OCI-LY1 (cell line): ENCODE measurements at regions not wholly inside any gene's neighbourhood (a gene's known extent, or its start where the extent isn't known, plus 50 kb on each side); places are given as distances from the start of the nearest gene placed in this dataset.

ENCODE experiments used
- EZH2 ChIP-seq: fragments of 200-600 bp; sonication (generic), shearing (Covaris generic); IDR thresholded peaks from 2 replicates; pipeline ENCODE4 v1.8.0; 2017; ENCODE audit warnings: borderline replicate concordance, mixed run types, mild to moderate bottlenecking, antibody characterized with exemption, low read length, moderate library complexity, mixed read lengths
- TF ChIP-seq, protein P1 (sequence below): fragments of 200-600 bp; sonication (generic), shearing (Covaris generic); IDR thresholded peaks from 2 replicates; pipeline ENCODE4 v1.5.1; 2017; ENCODE audit warnings: mild to moderate bottlenecking, antibody characterized with exemption, low read length, moderate library complexity, mixed read lengths

DNA sequence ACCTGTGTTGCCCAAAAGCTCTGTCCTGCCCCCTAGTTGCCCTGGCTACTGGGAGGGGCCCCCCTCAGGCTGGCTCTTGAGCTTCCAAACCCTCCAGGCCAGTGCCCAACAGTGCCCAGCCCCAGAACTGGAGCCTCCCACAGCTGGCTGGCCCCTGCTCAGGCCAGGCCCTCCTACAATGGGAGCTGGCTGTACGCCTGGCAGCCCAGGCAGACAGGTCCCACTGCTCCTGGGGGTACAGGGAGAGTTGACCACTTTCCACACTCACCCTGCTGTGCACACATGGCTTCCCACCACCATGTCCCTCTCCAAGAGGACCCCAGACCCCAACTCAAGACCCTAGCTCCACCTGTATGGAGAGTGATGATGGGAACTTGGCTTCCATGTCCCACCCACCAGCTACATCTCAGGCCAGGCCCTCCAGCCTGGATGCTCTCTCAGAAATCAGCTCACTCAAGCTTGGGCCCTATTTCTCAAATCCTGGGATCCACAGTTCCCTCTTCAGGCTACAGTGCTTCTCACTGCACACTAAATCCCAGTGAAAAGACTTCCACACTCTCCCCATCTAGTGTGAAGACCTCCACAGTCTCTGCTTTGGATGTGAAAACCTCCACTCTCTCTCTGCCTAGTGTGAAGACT lies 92.6 kb downstream of the OAT start:
- TF ChIP-seq, protein P1, sequence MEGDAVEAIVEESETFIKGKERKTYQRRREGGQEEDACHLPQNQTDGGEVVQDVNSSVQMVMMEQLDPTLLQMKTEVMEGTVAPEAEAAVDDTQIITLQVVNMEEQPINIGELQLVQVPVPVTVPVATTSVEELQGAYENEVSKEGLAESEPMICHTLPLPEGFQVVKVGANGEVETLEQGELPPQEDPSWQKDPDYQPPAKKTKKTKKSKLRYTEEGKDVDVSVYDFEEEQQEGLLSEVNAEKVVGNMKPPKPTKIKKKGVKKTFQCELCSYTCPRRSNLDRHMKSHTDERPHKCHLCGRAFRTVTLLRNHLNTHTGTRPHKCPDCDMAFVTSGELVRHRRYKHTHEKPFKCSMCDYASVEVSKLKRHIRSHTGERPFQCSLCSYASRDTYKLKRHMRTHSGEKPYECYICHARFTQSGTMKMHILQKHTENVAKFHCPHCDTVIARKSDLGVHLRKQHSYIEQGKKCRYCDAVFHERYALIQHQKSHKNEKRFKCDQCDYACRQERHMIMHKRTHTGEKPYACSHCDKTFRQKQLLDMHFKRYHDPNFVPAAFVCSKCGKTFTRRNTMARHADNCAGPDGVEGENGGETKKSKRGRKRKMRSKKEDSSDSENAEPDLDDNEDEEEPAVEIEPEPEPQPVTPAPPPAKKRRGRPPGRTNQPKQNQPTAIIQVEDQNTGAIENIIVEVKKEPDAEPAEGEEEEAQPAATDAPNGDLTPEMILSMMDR = no peak
- no peak for TF ChIP-seq EZH2
